ENCODE measurements at regions not wholly inside any gene's neighbourhood (a gene's known extent, or its start where the extent isn't known, plus 50 kb on each side); places are given as distances from the start of the nearest gene placed in this dataset.

GRCh38 chr9:19922476-19923118 is 133.8 kb upstream of the SLC24A2 start:
- TF ChIP-seq POLR2AphosphoS5 (IDR thresholded peaks at IDR 0.05; ENCODE audit: borderline replicate concordance, low read depth, low read length) (no peak), EZH2 (IDR thresholded peaks at IDR 0.05) (no peak), FOXP2 (optimal IDR thresholded peaks at IDR 0.05; ENCODE audit: control extremely low read depth, extremely low read length, insufficient read depth) (no peak)
